GM13976 (cell line): ENCODE measurements at regions not wholly inside any gene's neighbourhood (a gene's known extent, or its start where the extent isn't known, plus 50 kb on each side); places are given as distances from the start of the nearest gene placed in this dataset.
"Not testable (repeated sequence)": the region's sequence is repeated elsewhere in the genome, so short reads cannot be mapped to it uniquely, and the experiment has no call there.

Source experiments
- DNase-seq: peaks from one replicate; pipeline ENCODE4 v3.0.0; 2012; ENCODE audit warnings: low spot score
- in situ Hi-C: fragments of 300-500 bp; cut with MboI; formaldehyde crosslinking; loops from one replicate; pipeline ENCODE4 v1.12.0; 2022; ENCODE audit warnings: low sequenced_read_pairs, mixed read lengths, inconsistent platforms; ENCODE audit not compliant: unreplicated experiment
- TF ChIP-seq, protein P1 (sequence below): IDR thresholded peaks from 2 replicates; pipeline ENCODE4 v1.5.1; 2012; ENCODE audit warnings: borderline replicate concordance, mild to moderate bottlenecking; ENCODE audit not compliant: insufficient read depth; ENCODE audit errors: extremely low read depth, missing control alignments, control extremely low read depth

DNA sequence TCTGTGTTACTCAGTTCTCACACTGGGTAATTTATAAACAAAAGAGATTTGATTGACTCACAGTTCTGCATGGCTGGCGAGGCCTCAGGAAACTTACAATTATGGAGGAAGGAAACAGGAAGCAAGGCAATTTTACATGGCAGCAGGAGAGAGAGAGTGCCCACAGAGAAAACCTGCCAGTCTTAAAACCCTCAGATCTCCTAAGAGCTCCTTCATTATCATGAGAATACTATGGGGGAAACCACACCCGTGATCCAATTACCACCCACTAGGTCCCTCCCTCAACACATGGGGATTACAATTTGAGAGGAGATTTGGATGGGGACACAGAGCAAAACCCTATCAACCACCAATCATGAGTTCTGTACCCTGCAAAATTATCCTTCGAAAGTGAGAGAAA is 1180.8 kb downstream of the JRKL start:
- in situ Hi-C loops = no loop called here
- TF ChIP-seq, protein P1, sequence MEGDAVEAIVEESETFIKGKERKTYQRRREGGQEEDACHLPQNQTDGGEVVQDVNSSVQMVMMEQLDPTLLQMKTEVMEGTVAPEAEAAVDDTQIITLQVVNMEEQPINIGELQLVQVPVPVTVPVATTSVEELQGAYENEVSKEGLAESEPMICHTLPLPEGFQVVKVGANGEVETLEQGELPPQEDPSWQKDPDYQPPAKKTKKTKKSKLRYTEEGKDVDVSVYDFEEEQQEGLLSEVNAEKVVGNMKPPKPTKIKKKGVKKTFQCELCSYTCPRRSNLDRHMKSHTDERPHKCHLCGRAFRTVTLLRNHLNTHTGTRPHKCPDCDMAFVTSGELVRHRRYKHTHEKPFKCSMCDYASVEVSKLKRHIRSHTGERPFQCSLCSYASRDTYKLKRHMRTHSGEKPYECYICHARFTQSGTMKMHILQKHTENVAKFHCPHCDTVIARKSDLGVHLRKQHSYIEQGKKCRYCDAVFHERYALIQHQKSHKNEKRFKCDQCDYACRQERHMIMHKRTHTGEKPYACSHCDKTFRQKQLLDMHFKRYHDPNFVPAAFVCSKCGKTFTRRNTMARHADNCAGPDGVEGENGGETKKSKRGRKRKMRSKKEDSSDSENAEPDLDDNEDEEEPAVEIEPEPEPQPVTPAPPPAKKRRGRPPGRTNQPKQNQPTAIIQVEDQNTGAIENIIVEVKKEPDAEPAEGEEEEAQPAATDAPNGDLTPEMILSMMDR = no peak
- no peak for DNase-seq

DNA sequence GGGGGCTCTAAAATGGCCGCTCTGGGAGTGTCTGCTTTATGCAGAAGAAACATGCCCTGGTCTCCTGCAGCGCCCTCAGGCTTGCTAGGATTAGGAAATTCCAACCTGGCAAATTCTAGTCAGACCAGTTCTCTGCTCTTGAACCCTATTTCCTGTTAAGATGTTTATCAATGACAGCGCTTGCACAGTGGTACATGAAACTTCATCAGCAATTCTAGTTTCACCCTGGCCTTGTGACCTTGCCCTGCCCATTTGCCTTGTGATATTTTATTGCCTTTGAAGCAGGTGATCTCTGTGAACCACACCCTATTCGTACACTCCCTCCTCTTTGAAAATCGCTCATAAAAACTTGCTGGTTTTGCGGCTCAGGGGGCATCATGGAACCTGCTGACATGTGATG is 1184.0 kb downstream of the JRKL start:
- in situ Hi-C loops, DNase-seq: not testable (repeated sequence)

DNA sequence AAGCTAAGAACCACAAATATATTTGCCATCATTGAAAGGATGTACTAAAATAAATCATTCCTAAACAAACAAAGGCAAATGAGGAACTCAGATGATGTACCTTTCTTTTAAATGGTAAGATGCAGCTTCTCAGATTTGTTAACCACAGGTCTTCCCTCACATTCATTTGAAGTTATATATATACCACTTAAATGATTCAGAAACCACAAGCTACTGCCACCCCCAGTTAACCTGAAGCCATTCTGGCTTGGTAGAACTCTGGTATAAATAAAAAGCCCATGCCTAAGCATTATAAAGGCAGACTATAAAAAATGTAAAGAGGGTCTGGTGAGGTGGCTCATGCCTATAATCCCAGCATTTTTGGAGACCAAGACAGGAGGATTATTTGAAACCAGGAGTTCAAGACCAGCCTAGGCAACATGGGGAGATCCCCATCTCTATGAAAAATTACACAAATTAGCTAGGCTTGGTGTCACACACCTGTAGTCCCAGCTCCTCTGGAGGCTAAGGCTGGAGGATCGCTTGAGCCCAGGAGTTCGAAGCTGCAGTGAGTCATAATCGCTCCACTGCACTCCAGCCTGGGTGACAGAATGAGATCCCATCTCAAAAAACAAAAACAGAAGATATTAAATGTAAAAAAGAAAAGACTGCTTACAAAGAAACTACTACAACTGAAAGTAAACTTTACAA is 1185.3 kb downstream of the JRKL start:
- DNase-seq = no peak
- TF ChIP-seq, protein P1 = no peak
- in situ Hi-C loops = no loop called here

DNA sequence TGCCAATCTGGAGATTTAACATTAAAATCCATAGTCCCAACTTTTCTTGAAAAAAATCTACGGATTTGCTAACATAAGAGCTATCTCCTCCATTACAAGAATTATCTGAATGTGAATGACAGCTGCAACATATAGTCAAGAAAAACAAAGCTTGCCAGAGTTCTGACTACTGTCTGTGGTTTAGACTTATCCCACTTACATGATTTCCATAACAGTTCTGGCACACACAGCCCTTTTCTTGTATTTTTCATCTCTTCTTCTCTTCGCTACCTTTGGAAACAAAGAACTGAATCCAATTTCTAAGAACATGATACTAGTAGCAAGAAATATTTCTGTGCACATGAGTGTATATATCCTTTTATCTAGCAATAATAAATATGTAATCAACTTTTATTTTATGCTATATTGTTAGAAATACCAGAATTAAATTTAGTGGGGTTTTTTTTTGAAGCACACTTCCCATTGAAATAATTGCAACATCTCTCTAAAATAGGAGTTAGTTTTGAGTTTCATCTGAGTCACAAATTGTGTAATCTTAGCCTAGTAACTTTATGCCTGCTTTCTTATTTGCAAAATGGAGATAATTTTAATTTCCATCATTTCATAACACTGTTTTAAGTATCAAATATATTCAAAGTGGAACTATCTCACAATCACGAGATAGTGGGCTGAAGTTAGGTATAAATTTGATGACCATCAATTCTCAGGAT is 1217.6 kb downstream of the JRKL start:
- in situ Hi-C loops = no loop called here
- TF ChIP-seq, protein P1 = no peak
- no peak for DNase-seq

DNA sequence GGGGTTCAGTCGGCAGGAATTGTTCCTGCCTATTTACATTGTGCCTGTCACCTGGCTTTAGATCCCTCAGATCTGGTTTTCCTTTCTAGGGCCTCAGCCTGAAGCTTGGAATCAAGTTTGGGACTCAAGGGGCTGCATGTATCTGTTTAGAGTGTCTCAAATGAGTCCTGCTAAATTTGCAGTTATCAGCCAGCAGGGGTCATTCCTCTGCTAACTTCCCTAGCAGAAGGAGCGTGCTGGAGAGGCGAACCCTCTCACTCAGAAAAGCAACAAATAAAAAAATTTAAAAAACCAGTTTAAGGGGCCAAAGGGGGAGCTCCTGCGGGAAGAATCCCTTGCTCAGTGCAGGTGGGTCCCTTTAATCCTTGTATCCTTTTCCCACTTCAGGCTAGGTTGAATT is 1220.2 kb downstream of the JRKL start:
- in situ Hi-C loops = no loop called here
- TF ChIP-seq, protein P1 = no peak
- DNase-seq = no peak

DNA sequence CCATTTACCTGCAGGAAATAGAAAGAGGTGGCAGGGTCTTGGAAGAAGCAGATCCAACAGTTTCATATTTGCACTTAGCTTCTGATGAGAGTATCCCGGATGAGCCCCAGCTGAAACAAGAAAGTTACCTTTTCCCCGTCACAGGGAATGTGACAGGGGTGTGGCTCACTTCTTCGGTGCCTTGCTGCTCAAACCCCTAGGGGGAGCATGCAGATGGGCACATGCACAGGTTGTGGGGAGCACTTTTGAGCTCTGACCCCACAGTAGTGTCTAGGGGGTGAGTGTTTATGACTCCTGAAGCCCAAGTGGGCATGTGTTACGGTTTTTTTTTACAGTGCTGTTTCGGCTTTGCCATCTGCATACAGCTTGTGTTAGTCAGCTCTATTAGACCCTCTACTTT is 1221.0 kb downstream of the JRKL start:
- TF ChIP-seq, protein P1 = no peak
- in situ Hi-C loops = no loop called here
- DNase-seq = no peak

DNA sequence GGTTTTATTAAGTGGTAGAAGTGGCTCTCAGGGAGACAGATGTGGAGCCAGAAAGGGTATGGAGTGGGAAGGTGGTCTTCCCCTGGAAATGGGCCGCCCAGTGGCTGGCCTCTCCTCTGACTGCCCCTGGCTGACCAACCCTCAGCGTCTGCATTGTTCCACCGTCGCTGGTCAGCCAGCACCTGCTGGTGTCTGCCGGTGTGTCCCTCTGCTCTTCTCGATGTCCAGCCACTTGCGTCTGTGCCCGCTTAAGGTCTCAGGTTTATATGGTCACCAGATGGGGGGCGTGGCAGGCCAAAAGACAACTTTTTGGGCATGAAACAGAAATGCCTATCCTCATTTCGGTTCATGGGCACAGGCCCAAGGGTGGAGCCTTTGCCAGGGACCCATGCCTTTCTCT is 1221.5 kb downstream of the JRKL start:
- in situ Hi-C loops = no loop called here
- TF ChIP-seq, protein P1 = no peak
- no peak for DNase-seq
